ENCODE measurements at regions not wholly inside any gene's neighbourhood (a gene's known extent, or its start where the extent isn't known, plus 50 kb on each side); places are given as distances from the start of the nearest gene placed in this dataset.

DNA sequence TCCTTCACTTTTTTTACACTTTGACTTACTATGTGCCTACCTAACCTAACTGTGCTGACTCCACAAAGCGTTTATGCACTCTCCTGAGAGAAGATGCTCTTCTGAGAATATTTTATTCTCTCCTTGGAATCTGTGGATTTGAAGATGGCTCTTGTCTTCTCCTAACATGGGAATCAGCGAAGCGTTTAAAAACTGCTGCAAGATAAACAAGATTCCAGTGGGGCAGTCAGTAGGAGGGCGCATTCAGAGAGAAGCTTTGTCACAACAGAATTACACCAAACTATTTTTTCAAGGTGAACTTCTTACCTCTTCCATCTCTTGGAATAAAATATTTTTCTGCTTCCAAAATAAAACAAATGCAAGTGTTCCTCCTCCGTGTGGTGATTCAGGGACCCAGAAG, 113.1 kb downstream of the FOXD2 start:
- no peaks in the 10 kb centered on the region for H3K36me3 ChIP-seq (ENCODE audit: control insufficient read depth in 2 of 2, insufficient read depth in 2 of 2, low read length in 2 of 2)
- no peak overlapping the region for H3K9ac ChIP-seq (ENCODE audit: low read depth in 1 of 2, low read length in 2 of 2)
- H3K27ac ChIP-seq (ENCODE audit: low read depth in 2 of 2, low read length in 2 of 2) = no peak overlapping the region
- H3K4me3 ChIP-seq (ENCODE audit: low read length in 2 of 2) = no peak overlapping the region
- H3K9me3 ChIP-seq (ENCODE audit: control insufficient read depth in 2 of 2, low read length in 2 of 2) = no peaks in the 10 kb centered on the region
- peaks cover 21 to 23% of the 10 kb centered on the region in 2 donors for H3K4me1 ChIP-seq (ENCODE audit: control insufficient read depth in 2 of 2, insufficient read depth in 2 of 2, low read length in 2 of 2)
- no peaks in the 10 kb centered on the region for H3K27me3 ChIP-seq (ENCODE audit: control insufficient read depth in 2 of 2, insufficient read depth in 2 of 2, low read length in 2 of 2)

DNA sequence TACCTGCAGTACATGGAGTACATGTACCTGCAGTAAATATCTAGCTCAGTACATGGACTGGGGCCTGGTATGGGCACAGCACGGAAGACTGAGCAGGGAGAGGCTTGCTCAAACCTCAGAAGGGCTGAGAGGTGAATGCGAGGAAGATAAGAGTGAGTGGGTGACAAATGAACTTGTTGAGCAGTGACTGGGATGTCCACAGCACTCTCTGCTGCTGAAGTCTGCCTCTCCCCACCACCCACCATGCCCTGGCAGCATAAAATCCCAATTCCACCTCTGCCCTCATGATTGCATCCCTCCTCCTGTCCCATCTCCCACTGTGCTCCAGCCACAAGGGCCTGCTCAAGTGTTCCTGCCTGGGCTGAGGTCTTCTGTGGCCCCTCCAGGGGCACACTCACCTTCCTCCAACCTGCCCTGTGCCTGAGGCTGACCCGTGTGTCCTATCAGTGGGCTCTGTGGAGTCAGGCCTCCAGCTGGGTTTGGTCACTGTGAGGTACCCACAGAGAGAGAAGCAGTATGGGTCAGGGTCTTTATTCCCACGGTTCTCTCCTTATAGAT, 114.2 kb downstream of the FOXD2 start:
- no peaks in the 10 kb centered on the region for H3K9me3 ChIP-seq (ENCODE audit: control insufficient read depth in 2 of 2, low read length in 2 of 2)

DNA sequence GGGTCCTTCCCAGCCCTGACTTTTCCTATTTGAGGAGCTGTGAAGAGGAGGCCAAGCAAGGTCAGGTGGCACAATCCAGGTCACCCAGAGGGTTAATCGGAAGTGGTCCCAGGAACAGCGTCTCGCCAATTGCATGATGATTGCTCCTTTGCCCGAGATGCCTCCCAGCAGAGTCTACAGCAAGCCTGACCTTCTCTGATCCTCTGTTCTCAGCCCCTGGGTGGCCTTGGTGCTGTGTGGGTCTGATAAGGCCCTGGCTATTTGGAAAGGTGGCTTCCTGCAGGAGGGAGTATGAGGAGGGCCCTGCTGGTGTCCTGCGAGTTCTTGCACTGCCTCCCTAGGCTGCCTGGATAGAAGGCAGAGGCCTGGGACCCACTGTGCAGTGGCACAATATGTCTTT, 116.2 kb downstream of the FOXD2 start:
- Histone ChIP-seq H3K9me3 (ENCODE audit: control insufficient read depth in 2 of 2, low read length in 2 of 2) (no peaks in the 10 kb centered on the region), H3K4me3 (ENCODE audit: low read length in 2 of 2) (no peak overlapping the region), H3K9ac (ENCODE audit: low read depth in 1 of 2, low read length in 2 of 2) (peak overlapping the region in 1 of 2 donors; percentile 15), H3K4me1 (ENCODE audit: control insufficient read depth in 2 of 2, insufficient read depth in 2 of 2, low read length in 2 of 2) (peaks cover 29 to 39% of the 10 kb centered on the region in 2 donors), H3K27me3 (ENCODE audit: control insufficient read depth in 2 of 2, insufficient read depth in 2 of 2, low read length in 2 of 2) (no peaks in the 10 kb centered on the region), H3K27ac (ENCODE audit: low read depth in 2 of 2, low read length in 2 of 2) (peak overlapping the region; percentile 70 to 88), H3K36me3 (ENCODE audit: control insufficient read depth in 2 of 2, insufficient read depth in 2 of 2, low read length in 2 of 2) (no peaks in the 10 kb centered on the region)

More for the DNA sequence above, 114.2 kb downstream of the FOXD2 start:
- peaks cover 27 to 29% of the 10 kb centered on the region in 2 donors for H3K4me1 ChIP-seq (ENCODE audit: control insufficient read depth in 2 of 2, insufficient read depth in 2 of 2, low read length in 2 of 2)
- no peak overlapping the region for H3K9ac ChIP-seq (ENCODE audit: low read depth in 1 of 2, low read length in 2 of 2)
- H3K27ac ChIP-seq (ENCODE audit: low read depth in 2 of 2, low read length in 2 of 2) = no peak overlapping the region
- no peaks in the 10 kb centered on the region for H3K27me3 ChIP-seq (ENCODE audit: control insufficient read depth in 2 of 2, insufficient read depth in 2 of 2, low read length in 2 of 2)
- H3K4me3 ChIP-seq (ENCODE audit: low read length in 2 of 2) = no peak overlapping the region
- H3K36me3 ChIP-seq (ENCODE audit: control insufficient read depth in 2 of 2, insufficient read depth in 2 of 2, low read length in 2 of 2) = no peaks in the 10 kb centered on the region

DNA sequence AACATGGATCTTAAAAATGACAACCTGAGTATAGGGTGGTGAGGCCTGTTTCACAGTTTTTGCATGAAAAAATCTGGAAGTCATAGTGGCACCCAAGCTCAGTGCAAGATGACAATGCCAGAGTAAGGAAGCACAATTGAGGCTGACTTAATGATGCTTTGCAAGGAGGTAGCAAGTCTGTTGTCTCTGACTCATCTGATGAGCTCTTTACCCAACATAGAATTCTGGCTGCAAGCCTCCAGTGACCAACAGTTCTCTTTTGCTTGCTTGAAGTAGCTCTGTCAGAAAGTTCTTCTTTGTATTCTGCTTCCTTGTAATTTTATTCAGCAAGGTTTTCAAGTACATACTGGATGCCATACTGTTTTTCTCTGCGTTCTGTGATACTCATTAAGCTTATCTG, 117.1 kb downstream of the FOXD2 start:
- Histone ChIP-seq H3K9me3 (ENCODE audit: control insufficient read depth in 2 of 2, low read length in 2 of 2) (no peaks in the 10 kb centered on the region), H3K4me1 (ENCODE audit: control insufficient read depth in 2 of 2, insufficient read depth in 2 of 2, low read length in 2 of 2) (peaks cover 32 to 46% of the 10 kb centered on the region in 2 donors), H3K9ac (ENCODE audit: low read depth in 1 of 2, low read length in 2 of 2) (no peak overlapping the region), H3K4me3 (ENCODE audit: low read length in 2 of 2) (no peak overlapping the region), H3K27me3 (ENCODE audit: control insufficient read depth in 2 of 2, insufficient read depth in 2 of 2, low read length in 2 of 2) (no peaks in the 10 kb centered on the region), H3K27ac (ENCODE audit: low read depth in 2 of 2, low read length in 2 of 2) (peak overlapping the region; percentile 70 to 88), H3K36me3 (ENCODE audit: control insufficient read depth in 2 of 2, insufficient read depth in 2 of 2, low read length in 2 of 2) (no peaks in the 10 kb centered on the region)

DNA sequence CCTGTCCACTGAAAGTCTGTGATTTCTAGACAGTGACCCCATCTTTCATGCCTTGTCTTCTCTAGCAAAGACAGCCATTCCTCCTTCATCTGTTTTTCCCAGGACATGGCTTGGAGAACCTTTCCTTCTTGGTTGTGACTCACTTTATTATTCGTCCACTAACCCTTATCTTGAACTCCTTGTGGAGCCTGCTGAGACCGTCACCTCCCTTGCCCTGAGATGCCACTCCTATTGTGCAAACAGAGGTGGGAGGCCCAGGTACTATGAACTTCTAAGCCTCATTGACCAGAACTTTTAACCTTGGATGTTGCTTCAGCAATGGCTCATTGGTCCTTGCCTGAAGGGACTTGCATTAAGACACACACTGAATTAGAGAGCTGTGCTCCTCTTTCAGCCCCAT, 117.5 kb downstream of the FOXD2 start:
- H3K9ac ChIP-seq (ENCODE audit: low read depth in 1 of 2, low read length in 2 of 2) = peak overlapping the region in 1 of 2 donors; percentile 34
- H3K36me3 ChIP-seq (ENCODE audit: control insufficient read depth in 2 of 2, insufficient read depth in 2 of 2, low read length in 2 of 2) = no peaks in the 10 kb centered on the region
- peaks cover 36 to 47% of the 10 kb centered on the region in 2 donors for H3K4me1 ChIP-seq (ENCODE audit: control insufficient read depth in 2 of 2, insufficient read depth in 2 of 2, low read length in 2 of 2)
- H3K4me3 ChIP-seq (ENCODE audit: low read length in 2 of 2) = no peak overlapping the region
- peak overlapping the region; percentile 70 to 88 for H3K27ac ChIP-seq (ENCODE audit: low read depth in 2 of 2, low read length in 2 of 2)
- no peaks in the 10 kb centered on the region for H3K27me3 ChIP-seq (ENCODE audit: control insufficient read depth in 2 of 2, insufficient read depth in 2 of 2, low read length in 2 of 2)
- H3K9me3 ChIP-seq (ENCODE audit: control insufficient read depth in 2 of 2, low read length in 2 of 2) = no peaks in the 10 kb centered on the region

DNA sequence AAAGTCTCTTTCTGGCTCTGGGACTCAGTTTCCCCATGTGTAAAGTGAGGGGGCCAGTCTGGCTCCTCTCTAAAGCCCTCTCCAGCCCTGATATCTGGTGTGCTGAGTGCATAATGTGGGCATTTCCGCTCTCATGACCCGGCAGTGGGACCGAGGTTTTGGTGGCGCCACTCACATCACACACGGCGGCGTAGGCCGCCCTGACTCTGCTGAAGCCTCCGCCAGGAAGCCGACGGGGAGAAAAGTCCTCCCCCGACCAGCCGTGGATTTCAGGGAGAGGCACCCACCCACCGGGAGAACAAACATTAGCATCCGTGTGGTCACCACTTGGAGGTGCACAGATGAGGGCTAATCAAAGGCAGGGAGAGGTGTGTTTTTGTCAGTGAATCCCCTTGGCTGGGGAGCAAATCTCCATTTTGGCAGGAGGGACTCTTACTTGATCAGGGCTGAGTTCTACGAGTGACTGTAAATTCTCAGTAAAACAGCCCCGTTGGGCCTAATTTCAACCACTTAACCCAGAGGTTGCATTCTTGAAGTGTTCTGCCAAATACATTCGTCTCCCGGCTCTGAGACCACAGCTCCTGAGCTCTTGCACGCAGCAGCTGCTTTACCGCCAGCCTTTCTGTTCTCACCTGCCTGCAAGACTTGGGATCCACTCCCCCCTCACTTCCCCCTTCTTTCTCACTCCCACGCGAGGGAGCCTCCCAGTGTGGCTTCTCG, 118.2 kb downstream of the FOXD2 start:
- H3K9ac ChIP-seq (ENCODE audit: low read depth in 1 of 2, low read length in 2 of 2) = peak overlapping the region in 1 of 2 donors; percentile 34
- no peaks in the 10 kb centered on the region for H3K9me3 ChIP-seq (ENCODE audit: control insufficient read depth in 2 of 2, low read length in 2 of 2)
- H3K27ac ChIP-seq (ENCODE audit: low read depth in 2 of 2, low read length in 2 of 2) = peak overlapping the region; percentile 61 to 83
- no peak overlapping the region for H3K4me3 ChIP-seq (ENCODE audit: low read length in 2 of 2)
- no peaks in the 10 kb centered on the region for H3K36me3 ChIP-seq (ENCODE audit: control insufficient read depth in 2 of 2, insufficient read depth in 2 of 2, low read length in 2 of 2)
- H3K4me1 ChIP-seq (ENCODE audit: control insufficient read depth in 2 of 2, insufficient read depth in 2 of 2, low read length in 2 of 2) = peaks cover 36 to 47% of the 10 kb centered on the region in 2 donors
- H3K27me3 ChIP-seq (ENCODE audit: control insufficient read depth in 2 of 2, insufficient read depth in 2 of 2, low read length in 2 of 2) = no peaks in the 10 kb centered on the region

DNA sequence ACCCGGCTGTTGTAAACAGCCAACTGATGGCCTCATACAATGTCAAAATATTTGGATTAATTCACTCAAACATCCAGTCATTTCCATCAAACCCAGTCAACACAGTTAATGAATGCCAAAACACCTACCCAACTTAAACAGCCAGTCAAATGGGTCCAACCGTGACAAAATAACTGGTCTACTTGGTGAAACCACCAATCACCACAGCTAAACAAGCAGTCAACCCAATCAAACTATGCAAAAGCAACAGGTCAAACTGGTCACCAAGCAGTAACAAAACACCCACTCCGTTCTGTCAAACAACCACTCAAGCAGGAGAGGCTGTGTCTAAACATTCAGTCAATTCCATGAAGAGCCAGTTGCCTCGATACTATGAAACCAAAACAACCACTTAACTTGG, 119.2 kb downstream of the FOXD2 start:
- no peak overlapping the region for H3K4me3 ChIP-seq (ENCODE audit: low read length in 2 of 2)
- H3K9me3 ChIP-seq (ENCODE audit: control insufficient read depth in 2 of 2, low read length in 2 of 2) = no peaks in the 10 kb centered on the region
- no peak overlapping the region for H3K9ac ChIP-seq (ENCODE audit: low read depth in 1 of 2, low read length in 2 of 2)
- H3K36me3 ChIP-seq (ENCODE audit: control insufficient read depth in 2 of 2, insufficient read depth in 2 of 2, low read length in 2 of 2) = no peaks in the 10 kb centered on the region
- H3K27ac ChIP-seq (ENCODE audit: low read depth in 2 of 2, low read length in 2 of 2) = no peak overlapping the region
- H3K4me1 ChIP-seq (ENCODE audit: control insufficient read depth in 2 of 2, insufficient read depth in 2 of 2, low read length in 2 of 2) = peaks cover 36 to 51% of the 10 kb centered on the region in 2 donors
- no peaks in the 10 kb centered on the region for H3K27me3 ChIP-seq (ENCODE audit: control insufficient read depth in 2 of 2, insufficient read depth in 2 of 2, low read length in 2 of 2)

DNA sequence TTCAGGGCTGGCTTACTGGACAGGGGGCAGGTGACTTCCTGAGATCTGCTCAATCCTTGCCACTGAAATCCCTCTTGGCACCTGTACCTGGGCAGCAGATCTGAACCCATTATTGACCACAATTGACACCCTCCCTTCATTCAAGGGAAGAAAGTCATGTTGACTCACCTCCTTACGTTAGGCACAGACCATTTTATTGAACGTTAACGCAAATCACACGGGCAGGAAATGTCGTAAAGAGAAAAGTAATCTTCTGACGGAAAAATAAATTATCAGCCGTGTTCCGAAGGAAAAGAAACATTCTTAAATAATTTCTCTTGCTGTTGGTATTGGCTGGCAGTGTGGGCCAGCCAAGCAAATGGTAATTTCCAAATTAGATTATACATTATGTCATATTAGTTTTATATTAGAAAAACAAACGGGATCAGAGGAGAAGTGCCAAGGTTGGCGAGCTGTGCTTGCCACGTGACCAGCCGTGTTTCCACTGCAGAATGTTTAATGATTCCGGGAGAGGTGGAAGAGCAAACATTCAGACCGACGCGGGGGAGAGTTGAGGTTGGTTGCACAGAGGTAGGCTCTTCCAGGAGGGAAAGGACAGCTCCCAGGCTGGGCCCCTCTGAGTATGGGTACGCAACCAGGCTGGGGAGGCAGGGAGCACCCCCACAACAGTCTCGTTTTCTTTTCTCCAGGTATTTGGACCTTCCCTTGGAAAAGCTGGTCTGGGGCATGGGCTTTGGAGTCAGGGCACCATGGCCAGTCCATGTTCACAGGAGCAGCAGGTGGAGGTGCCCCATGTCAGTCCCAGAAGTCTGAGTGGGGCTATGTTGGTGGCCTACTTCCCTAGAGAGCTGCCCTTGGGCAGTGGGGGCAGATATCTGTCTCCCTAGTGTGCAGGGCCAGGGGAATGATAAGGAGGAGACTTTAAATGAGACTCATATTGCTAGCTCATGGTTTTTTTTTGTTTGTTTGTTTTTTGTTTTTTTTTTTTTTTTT, 121.1 kb downstream of the FOXD2 start:
- no peaks in the 10 kb centered on the region for H3K9me3 ChIP-seq (ENCODE audit: control insufficient read depth in 2 of 2, low read length in 2 of 2)
- no peaks in the 10 kb centered on the region for H3K36me3 ChIP-seq (ENCODE audit: control insufficient read depth in 2 of 2, insufficient read depth in 2 of 2, low read length in 2 of 2)
- H3K4me3 ChIP-seq (ENCODE audit: low read length in 2 of 2) = peak overlapping the region; percentile 65 to 66
- peak overlapping the region; percentile 18 to 63 for H3K9ac ChIP-seq (ENCODE audit: low read depth in 1 of 2, low read length in 2 of 2)
- peaks cover 35 to 49% of the 10 kb centered on the region in 2 donors for H3K4me1 ChIP-seq (ENCODE audit: control insufficient read depth in 2 of 2, insufficient read depth in 2 of 2, low read length in 2 of 2)
- peak overlapping the region; percentile 89 to 91 for H3K27ac ChIP-seq (ENCODE audit: low read depth in 2 of 2, low read length in 2 of 2)
- H3K27me3 ChIP-seq (ENCODE audit: control insufficient read depth in 2 of 2, insufficient read depth in 2 of 2, low read length in 2 of 2) = no peaks in the 10 kb centered on the region

DNA sequence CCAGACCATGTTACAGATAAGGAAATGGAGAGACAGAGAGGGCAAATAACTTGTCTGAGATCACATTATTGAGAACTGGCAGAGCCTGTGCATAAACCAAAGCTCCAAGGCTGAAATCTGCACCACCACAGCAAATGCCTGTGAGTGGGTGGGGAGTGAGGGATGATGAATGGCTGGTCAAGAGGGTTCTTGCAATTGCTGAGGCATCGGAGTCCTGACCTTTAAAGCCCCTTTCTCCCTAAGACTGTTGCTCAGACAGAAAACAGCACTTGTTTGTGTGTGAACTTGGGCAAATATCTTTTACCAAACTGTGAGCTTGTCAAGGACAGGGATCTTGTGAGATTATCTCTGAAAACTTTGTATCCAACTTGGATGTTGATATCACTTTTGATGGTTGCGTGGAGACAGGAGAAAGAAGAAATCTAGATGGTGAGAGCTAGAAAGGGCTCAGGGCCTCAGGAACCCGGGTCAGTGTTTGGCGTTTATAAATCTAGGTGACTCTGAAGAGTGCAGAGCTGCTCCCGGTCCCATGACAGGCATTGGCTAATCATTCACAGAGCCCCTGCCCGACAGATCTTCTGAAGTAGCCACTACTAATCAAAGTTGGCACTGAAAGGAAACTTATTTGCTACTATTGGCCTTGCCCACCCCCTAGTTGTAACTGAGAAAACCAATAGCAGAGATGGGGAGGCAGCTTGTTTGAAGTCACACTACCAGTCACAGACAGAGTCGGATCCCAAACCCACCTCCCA, 122.3 kb downstream of the FOXD2 start:
- Histone ChIP-seq H3K27ac (ENCODE audit: low read depth in 2 of 2, low read length in 2 of 2) (peak overlapping the region; percentile 34 to 89), H3K9ac (ENCODE audit: low read depth in 1 of 2, low read length in 2 of 2) (peak overlapping the region in 1 of 2 donors; percentile 9), H3K4me1 (ENCODE audit: control insufficient read depth in 2 of 2, insufficient read depth in 2 of 2, low read length in 2 of 2) (peaks cover 23 to 38% of the 10 kb centered on the region in 2 donors), H3K27me3 (ENCODE audit: control insufficient read depth in 2 of 2, insufficient read depth in 2 of 2, low read length in 2 of 2) (no peaks in the 10 kb centered on the region), H3K4me3 (ENCODE audit: low read length in 2 of 2) (no peak overlapping the region), H3K36me3 (ENCODE audit: control insufficient read depth in 2 of 2, insufficient read depth in 2 of 2, low read length in 2 of 2) (no peaks in the 10 kb centered on the region), H3K9me3 (ENCODE audit: control insufficient read depth in 2 of 2, low read length in 2 of 2) (no peaks in the 10 kb centered on the region)
